ENCODE measurements at regions not wholly inside any gene's neighbourhood (a gene's known extent, or its start where the extent isn't known, plus 50 kb on each side); places are given as distances from the start of the nearest gene placed in this dataset.

DNA sequence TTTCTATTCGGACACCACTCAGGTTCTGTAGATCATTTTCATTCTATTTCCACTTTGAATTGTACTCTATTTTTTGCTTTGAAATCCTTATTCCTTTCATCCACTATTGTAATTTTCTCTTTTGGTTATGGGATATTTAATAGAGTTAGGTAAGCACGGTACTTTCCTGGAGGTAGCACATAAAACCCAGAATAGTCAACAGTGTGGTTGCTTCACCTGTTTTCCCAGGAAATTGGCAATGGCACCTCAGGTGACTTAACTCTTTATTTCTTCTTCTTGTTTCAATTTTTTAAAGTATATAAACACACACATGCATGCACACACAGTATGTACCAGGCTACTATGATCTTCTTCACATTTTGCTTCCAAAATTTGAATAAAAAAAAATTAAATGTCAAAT lies 682.0 kb upstream of the TMEFF2 start:
- TF ChIP-seq, protein P1, sequence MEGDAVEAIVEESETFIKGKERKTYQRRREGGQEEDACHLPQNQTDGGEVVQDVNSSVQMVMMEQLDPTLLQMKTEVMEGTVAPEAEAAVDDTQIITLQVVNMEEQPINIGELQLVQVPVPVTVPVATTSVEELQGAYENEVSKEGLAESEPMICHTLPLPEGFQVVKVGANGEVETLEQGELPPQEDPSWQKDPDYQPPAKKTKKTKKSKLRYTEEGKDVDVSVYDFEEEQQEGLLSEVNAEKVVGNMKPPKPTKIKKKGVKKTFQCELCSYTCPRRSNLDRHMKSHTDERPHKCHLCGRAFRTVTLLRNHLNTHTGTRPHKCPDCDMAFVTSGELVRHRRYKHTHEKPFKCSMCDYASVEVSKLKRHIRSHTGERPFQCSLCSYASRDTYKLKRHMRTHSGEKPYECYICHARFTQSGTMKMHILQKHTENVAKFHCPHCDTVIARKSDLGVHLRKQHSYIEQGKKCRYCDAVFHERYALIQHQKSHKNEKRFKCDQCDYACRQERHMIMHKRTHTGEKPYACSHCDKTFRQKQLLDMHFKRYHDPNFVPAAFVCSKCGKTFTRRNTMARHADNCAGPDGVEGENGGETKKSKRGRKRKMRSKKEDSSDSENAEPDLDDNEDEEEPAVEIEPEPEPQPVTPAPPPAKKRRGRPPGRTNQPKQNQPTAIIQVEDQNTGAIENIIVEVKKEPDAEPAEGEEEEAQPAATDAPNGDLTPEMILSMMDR (conservative IDR thresholded peaks at IDR 0.05; ENCODE audit: low read depth, low read length): no peak
- no peak for TF ChIP-seq EZH2phosphoT487 (IDR thresholded peaks at IDR 0.05; ENCODE audit: borderline replicate concordance, low read length)
- no peak for TF ChIP-seq EZH2 (IDR thresholded peaks at IDR 0.05; ENCODE audit: low read length, unreplicated experiment)
